ELF-1 (cell line): ENCODE measurements at regions not wholly inside any gene's neighbourhood (a gene's known extent, or its start where the extent isn't known, plus 50 kb on each side); places are given as distances from the start of the nearest gene placed in this dataset.
"Not testable (repeated sequence)": the region's sequence is repeated elsewhere in the genome, so short reads cannot be mapped to it uniquely, and the experiment has no call there.

Experiments
- DNase-seq: peaks from one replicate; pipeline ENCODE4 v3.0.0-alpha.2; 2016; ENCODE audit warnings: low read depth, low spot score

DNA sequence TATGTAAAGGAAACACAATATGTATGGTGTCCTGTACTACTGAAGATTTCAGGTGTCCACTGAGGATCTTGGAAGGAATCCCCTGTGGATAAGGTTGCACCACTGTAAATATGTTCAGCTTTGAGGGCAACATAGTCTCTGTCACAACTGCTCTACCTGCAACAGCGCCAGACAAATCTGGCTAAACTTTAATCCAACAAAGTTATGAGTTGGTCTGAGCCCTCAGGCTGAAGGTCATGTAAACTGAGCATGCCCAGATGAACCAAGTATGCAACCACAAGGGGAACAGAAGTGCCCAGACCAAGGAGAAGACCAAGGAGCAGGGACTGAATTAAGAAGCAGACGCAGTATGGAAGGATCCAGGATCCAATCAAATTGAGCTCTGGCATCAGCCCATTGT, 135.0 kb upstream of the ZNF658 start:
- not testable (repeated sequence) for DNase-seq

GRCh38 chr9:66771504-66771903, 129.0 kb upstream of the ZNF658 start:
- DNase-seq = not testable (repeated sequence)

GRCh38 chr9:66774618-66775017, 125.9 kb upstream of the ZNF658 start:
- DNase-seq = not testable (repeated sequence)

DNA sequence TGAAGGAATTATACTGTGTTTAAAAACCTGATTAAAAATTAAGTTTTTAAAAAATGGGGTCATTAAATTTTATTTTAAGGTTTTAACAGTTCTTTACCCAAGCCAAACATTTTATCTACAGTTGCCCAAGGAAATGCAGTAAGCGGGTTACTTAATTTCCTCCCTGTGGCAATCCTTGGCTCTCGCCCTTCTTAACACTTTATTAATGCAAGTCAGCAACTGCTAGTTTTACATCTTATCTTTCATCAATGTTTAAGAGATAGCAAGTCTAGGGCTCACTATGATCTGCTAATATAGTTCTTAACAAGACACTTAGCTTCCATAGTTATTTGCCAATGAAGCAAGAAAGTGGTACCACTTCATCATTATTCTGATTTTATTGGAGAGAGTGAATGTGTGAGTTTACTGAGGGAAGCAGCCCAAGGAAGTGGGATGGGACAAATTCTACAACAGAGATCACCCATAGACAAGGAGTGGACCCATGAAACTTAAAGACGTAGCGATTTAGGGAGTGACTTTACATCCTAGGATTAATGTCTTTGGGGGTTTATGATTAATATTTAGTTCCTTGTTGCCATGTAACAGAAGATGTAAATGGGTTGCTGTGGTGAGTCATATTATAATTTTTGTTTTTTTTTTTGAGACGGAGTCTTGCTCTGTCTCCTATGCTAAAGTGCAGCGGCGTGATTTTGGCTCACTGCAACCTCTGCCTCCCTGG, 120.4 kb upstream of the ZNF658 start:
- DNase-seq = not testable (repeated sequence)

DNA sequence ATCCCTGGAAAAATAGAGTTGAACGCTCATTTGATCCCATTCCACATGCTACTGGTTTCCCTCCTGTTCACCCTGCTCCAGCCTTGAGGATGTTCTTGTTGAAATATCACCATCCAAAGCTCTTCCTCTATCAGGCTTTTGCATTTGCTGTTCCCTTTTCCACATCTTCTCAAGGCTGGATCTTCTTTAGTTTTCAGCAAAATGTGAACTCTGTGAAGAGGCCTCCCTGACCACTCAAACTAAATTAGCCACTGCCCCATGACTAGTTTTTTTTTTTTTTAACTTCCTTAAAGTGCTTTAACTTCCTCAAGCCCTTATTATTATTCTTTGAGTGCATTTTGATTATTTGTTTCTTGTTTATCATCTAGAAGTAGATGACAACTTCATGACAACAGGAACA, 119.3 kb upstream of the ZNF658 start:
- DNase-seq = not testable (repeated sequence)

DNA sequence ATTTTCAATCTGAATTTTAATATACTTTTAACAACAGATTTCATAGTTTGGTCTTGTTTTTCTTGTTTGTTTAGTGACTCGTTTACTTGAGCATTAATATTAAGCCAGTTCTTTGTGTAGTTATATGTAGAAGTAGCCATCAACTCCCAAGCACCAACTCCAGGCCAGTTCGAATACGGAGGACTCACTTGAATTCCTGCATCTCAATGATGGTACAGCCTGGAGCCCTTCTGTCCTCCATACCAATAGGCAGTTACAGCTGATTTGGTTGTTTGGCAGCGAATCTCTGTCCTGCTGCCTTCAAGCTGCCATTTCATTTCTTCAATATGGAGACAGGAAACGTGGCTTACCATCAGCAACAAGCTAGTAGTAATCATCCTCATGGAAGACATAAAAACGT, 118.5 kb upstream of the ZNF658 start:
- not testable (repeated sequence) for DNase-seq

DNA sequence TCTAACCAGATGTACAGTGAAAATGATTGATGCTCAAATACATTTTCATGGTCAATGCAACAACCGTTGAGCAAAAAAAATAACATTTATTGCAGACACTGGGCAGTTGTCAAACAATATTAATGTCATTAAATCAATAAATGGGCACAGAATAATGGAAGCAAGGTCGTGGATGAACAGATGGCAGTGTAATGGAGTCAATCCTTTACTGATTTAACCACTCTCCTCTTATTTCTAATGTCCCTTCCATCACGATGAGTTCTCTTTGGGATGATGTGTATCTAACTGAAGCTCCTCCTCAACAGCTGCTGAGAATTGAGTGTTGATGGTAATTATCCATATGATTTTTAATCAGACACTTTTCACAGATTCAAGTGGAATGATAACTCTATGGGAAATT, 114.9 kb upstream of the ZNF658 start:
- not testable (repeated sequence) for DNase-seq

DNA sequence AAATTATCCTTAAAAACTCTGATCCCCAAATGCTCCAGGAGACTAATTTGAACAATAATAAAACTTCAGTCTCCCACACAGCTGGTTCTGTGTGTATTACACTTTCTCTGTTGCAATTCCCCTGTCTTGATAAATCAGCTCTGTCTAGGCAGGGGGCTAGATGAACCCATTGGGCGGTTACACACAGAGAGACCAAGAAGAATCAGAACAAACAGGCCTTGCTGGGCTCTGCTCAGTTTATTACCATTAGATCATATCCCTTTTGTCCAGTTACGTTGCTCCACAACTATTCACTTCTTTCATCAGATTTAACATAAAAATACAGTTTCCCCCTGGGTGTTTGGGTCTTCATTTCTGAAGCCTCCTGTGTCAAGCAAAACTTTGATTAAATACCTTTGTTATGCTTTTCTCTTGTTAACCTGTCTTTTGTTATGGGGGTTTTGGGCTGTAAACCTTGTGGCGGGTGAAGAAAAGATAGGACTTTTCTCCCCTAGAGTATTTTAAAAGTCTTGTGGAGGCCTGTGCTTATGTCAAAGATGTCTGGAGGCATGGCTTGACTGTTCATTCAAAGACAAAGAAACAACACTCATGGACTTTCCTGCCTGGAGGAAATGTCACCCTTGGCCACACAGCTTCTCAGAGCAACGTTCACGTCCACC, 109.3 kb upstream of the ZNF658 start:
- not testable (repeated sequence) for DNase-seq

DNA sequence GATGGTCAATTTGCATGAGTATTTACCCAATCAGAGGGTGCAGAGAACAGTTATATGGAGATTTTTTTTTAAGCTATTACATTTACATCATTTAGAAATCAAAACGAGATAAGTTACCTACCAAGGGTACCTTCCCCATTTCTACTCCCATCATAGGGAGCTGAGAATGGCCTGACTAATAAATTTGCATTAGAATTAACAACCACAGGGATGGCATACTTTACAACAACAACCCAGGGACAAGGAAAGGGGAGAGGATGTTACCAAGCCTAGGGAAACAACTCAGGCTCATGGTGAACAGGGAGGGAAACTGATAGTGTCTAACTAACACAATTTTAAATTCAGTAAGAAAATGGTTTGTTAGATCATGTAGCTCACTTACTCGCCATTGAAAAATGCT, 105.8 kb upstream of the ZNF658 start:
- DNase-seq = not testable (repeated sequence)

DNA sequence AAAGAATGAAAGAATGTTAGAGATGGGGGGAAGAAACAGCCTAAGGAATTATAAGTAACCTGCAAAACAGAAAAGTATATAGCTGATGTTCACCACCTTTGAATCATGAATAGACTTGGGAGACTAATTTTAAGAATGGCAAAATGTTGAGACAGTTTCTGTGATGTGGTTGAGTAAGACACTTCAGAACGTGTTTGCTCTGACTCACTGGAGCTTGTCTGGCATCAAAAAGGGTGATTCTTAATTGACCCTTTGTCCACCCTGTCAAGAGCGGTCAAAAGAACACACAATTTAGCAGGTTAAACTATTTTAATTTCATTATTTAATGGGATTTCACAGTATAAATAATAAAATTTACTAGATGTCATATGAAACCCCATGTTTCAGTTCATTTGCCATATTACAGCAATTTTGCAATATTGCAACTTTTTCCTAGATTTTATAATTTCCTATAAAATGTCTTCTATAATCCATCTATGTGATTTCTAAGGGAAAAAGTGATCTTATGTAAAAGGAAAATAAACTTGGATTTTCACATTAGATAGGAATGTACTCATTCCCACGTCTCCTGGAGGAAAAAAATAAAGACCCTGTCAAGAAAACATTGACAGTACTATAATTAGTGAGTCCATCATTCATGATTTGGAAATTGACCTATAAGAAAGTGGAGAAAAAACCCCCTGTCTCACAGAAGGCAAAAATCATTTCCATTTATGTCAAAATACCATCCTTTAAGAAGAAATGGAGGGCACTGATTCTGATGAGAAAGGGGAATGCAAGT, 104.6 kb upstream of the ZNF658 start:
- not testable (repeated sequence) for DNase-seq

GRCh38 chr9:66797905-66798616, 102.5 kb upstream of the ZNF658 start:
- peak; percentile 43 for DNase-seq

- not testable (repeated sequence) for DNase-seq
Observed at GRCh38 chr9:66803619-66804018, 96.9 kb upstream of the ZNF658 start.

GRCh38 chr9:66810247-66810646, 90.3 kb upstream of the ZNF658 start:
- not testable (repeated sequence) for DNase-seq

- DNase-seq = not testable (repeated sequence)
Observed at GRCh38 chr9:66812367-66812766, 88.2 kb upstream of the ZNF658 start.

GRCh38 chr9:66812967-66813366, 87.6 kb upstream of the ZNF658 start:
- not testable (repeated sequence) for DNase-seq

GRCh38 chr9:66814038-66814437, 86.5 kb upstream of the ZNF658 start:
- not testable (repeated sequence) for DNase-seq

GRCh38 chr9:66819510-66819909, 81.0 kb upstream of the ZNF658 start:
- not testable (repeated sequence) for DNase-seq

GRCh38 chr9:66820014-66820660, 80.4 kb upstream of the ZNF658 start:
- not testable (repeated sequence) for DNase-seq

DNA sequence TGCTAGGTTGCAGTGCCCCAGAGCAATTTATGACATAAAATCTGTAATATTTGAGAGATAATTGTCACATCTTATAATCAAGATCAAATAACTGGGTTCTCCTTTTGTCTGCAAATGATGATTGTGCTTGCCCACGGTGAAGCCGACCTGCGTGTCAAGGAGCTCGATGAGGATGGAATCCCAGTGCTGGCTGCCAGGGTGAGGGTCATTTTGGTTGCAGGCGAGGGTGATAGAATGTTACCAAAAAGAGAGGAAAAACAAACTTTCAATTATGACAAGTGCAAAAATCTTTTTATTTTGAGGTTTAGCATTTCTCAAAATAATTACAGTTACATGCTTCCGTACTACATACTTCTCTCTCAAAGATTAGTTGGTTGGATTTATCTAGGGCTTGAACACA, 76.4 kb upstream of the ZNF658 start:
- DNase-seq = not testable (repeated sequence)

DNA sequence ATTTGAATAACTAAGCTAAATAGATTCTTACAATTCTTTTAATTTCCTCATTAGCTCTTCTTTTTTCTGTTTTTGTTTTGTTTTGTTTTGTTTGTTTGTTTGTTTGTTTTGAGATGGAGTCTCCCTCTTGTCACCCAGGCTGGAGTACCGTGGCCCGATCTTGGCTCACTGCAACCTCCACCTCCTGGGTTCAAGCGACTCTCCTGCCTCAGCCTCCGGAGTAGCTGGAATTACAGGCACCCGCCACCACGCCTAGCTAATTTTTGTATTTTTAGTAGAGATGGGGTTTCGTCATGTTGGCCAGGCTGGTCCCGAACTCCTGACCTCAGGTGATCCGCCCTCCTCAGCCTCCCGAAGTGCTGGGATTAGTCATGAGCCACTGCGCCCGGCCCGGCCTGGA, 70.7 kb upstream of the ZNF658 start:
- peak; percentile 3 for DNase-seq
